DOHH2 (cell line): ENCODE measurements at regions not wholly inside any gene's neighbourhood (a gene's known extent, or its start where the extent isn't known, plus 50 kb on each side); places are given as distances from the start of the nearest gene placed in this dataset.

Experiments
- H3F3A ChIP-seq: fragments of 200-600 bp; sonication (generic), shearing (Covaris generic); 2 replicates; pipeline ENCODE4 v1.6.0; 2016; ENCODE audit warnings: antibody characterized with exemption, mild to moderate bottlenecking; ENCODE audit not compliant: control insufficient read depth, insufficient read depth
- H3K27ac ChIP-seq: fragments of 200-600 bp; sonication (generic); 2 replicates; pipeline ENCODE4 v1.5.1; 2014; ENCODE audit warnings: low read depth, mild to moderate bottlenecking, low read length, moderate library complexity
- H3K27me3 ChIP-seq: fragments of 200-600 bp; sonication (generic); 2 replicates; pipeline ENCODE4 v1.6.1; 2014; ENCODE audit warnings: mild to moderate bottlenecking, low read length, mixed read lengths; ENCODE audit not compliant: control insufficient read depth
- H3K36me3 ChIP-seq: fragments of 200-600 bp; sonication (generic); 2 replicates; pipeline ENCODE4 v1.6.1; 2014; ENCODE audit warnings: mild to moderate bottlenecking, low read length, moderate library complexity, mixed read lengths; ENCODE audit not compliant: control insufficient read depth
- H3K4me1 ChIP-seq: fragments of 200-600 bp; sonication (generic); 2 replicates; pipeline ENCODE4 v1.6.1; 2014; ENCODE audit warnings: mild to moderate bottlenecking, low read length, mixed read lengths; ENCODE audit not compliant: control insufficient read depth
- H3K4me2 ChIP-seq: fragments of 200-600 bp; sonication (generic); 2 replicates; pipeline ENCODE4 v1.6.0; 2014; ENCODE audit warnings: mild to moderate bottlenecking, low read length, moderate library complexity
- H3K4me3 ChIP-seq: fragments of 200-600 bp; sonication (generic); 2 replicates; pipeline ENCODE4 v1.5.1; 2014; ENCODE audit warnings: mild to moderate bottlenecking, low read length, mixed read lengths
- H3K79me2 ChIP-seq: fragments of 200-600 bp; sonication (generic); 2 replicates; pipeline ENCODE4 v1.6.1; 2014; ENCODE audit warnings: mild to moderate bottlenecking, low read length, mixed read lengths; ENCODE audit not compliant: control insufficient read depth
- H3K9me2 ChIP-seq: fragments of 200-600 bp; sonication (generic); replicated peaks from 2 replicates; pipeline ENCODE4 v1.6.1; 2014; ENCODE audit warnings: mild to moderate bottlenecking, low read length, mixed read lengths; ENCODE audit not compliant: control insufficient read depth
- H3K9me3 ChIP-seq: fragments of 200-600 bp; sonication (generic); 2 replicates; pipeline ENCODE4 v1.6.1; 2014; ENCODE audit warnings: antibody characterized with exemption, low read length, mixed read lengths; ENCODE audit not compliant: control insufficient read depth, insufficient read depth
- H4K20me1 ChIP-seq: fragments of 200-600 bp; sonication (generic); 2 replicates; pipeline ENCODE4 v1.6.0; 2014; ENCODE audit warnings: low read depth, mild to moderate bottlenecking, antibody characterized with exemption, low read length, moderate library complexity; ENCODE audit not compliant: control insufficient read depth, insufficient read depth
- EZH2phosphoT487 ChIP-seq: fragments of 200-600 bp; sonication (generic); IDR thresholded peaks from 2 replicates; pipeline ENCODE4 v1.6.1; 2017; ENCODE audit warnings: borderline replicate concordance, mild to moderate bottlenecking, antibody characterized with exemption, low read length, moderate library complexity, mixed read lengths
- TF ChIP-seq, protein P1 (sequence below): fragments of 200-600 bp; sonication (generic); IDR thresholded peaks from one replicate; pipeline ENCODE4 v1.5.1; 2014; ENCODE audit warnings: antibody characterized with exemption, mild to moderate bottlenecking, low read depth, low read length; ENCODE audit not compliant: poor library complexity, severe bottlenecking

DNA sequence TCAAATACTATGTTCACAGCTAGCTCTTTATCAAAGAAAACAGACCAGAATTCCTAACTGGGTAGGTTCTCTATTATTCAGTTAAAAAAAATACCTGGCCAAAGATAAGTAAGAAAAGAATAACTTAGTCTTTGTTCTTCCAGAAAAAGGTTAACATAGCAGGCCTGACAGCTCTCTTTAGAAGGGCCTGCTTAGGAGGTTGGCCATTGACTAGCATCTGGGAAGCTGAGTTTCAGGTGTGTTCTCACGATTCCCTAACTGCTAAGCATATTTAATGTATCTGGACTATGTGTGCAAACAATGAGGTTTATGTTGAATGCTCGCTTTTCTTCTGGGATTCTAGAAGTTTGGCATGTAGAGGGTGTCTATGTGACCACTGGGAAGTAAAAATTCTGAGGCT is 618.9 kb downstream of the HACE1 start:
- Histone ChIP-seq H3K27ac (no peak overlapping the region), H3K4me3 (no peak overlapping the region), H4K20me1 (no peaks in the 10 kb centered on the region), H3K9me3 (no peaks in the 10 kb centered on the region), H3K79me2 (no peaks in the 10 kb centered on the region), H3K4me2 (no peak overlapping the region), H3F3A (no peaks in the 10 kb centered on the region), H3K36me3 (no peaks in the 10 kb centered on the region), H3K4me1 (no peaks in the 10 kb centered on the region), H3K27me3 (no peaks in the 10 kb centered on the region), H3K9me2 (no peaks in the 10 kb centered on the region; the same call in 1 of the 2 replicates)
- TF ChIP-seq, protein P1, sequence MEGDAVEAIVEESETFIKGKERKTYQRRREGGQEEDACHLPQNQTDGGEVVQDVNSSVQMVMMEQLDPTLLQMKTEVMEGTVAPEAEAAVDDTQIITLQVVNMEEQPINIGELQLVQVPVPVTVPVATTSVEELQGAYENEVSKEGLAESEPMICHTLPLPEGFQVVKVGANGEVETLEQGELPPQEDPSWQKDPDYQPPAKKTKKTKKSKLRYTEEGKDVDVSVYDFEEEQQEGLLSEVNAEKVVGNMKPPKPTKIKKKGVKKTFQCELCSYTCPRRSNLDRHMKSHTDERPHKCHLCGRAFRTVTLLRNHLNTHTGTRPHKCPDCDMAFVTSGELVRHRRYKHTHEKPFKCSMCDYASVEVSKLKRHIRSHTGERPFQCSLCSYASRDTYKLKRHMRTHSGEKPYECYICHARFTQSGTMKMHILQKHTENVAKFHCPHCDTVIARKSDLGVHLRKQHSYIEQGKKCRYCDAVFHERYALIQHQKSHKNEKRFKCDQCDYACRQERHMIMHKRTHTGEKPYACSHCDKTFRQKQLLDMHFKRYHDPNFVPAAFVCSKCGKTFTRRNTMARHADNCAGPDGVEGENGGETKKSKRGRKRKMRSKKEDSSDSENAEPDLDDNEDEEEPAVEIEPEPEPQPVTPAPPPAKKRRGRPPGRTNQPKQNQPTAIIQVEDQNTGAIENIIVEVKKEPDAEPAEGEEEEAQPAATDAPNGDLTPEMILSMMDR: no peak
- TF ChIP-seq EZH2phosphoT487: no peak

DNA sequence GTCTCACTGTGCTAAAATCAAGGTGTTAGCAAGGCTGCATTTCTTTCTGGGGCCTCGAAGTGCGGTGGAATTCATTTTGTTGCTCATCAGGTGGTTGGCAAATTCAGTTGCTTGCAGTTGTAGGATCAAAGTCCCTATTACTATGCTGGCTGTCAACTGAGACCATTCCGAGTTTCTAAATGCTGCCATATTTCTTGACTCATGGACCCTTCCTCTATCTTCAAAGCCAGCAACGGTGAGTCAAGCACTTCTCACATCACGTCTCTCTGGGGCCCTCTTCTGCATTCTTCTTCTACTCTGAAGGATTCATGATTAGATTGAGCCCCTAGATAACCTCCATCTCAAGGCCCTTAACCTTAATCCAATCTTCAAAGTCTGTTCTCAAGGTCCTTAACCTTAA is 619.7 kb downstream of the HACE1 start:
- TF ChIP-seq EZH2phosphoT487: no peak
- TF ChIP-seq, protein P1: no peak
- H3K27ac ChIP-seq: no peak overlapping the region
- H3K4me2 ChIP-seq: no peak overlapping the region
- no peak overlapping the region for H3K4me3 ChIP-seq
- H3K27me3 ChIP-seq: no peaks in the 10 kb centered on the region
- H3K9me2 ChIP-seq: no peaks in the 10 kb centered on the region; the same call in 1 of the 2 replicates
- H3F3A ChIP-seq: no peaks in the 10 kb centered on the region
- no peaks in the 10 kb centered on the region for H3K4me1 ChIP-seq
- no peaks in the 10 kb centered on the region for H3K9me3 ChIP-seq
- H4K20me1 ChIP-seq: no peaks in the 10 kb centered on the region
- no peaks in the 10 kb centered on the region for H3K79me2 ChIP-seq
- H3K36me3 ChIP-seq: no peaks in the 10 kb centered on the region

DNA sequence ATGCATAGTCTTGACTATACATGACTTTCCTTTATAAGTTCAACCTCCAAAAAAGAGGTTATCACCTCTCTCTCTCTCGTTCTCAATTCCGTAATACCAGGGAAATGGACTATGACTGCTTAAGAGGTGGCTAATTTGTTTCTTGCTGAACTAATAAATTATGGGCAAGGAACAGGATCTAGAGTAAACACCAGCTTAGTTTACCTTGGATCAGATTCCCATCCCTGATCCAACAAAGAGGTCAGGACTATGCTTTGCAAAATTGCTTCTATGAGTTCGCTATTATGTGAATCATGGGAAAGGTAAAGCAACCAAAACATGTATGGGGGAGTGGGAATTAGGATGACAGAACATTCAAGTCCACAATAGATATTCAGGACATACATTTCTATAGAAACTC is 630.7 kb downstream of the HACE1 start:
- TF ChIP-seq EZH2phosphoT487: no peak
- TF ChIP-seq, protein P1: no peak
- Histone ChIP-seq H3K9me2 (no peaks in the 10 kb centered on the region), H3K9me3 (no peaks in the 10 kb centered on the region), H3K4me1 (no peaks in the 10 kb centered on the region), H3K79me2 (no peaks in the 10 kb centered on the region), H3K27me3 (no peaks in the 10 kb centered on the region), H3K36me3 (no peaks in the 10 kb centered on the region), H3F3A (no peaks in the 10 kb centered on the region), H3K4me3 (no peak overlapping the region), H4K20me1 (no peaks in the 10 kb centered on the region), H3K27ac (no peak overlapping the region), H3K4me2 (no peak overlapping the region)

DNA sequence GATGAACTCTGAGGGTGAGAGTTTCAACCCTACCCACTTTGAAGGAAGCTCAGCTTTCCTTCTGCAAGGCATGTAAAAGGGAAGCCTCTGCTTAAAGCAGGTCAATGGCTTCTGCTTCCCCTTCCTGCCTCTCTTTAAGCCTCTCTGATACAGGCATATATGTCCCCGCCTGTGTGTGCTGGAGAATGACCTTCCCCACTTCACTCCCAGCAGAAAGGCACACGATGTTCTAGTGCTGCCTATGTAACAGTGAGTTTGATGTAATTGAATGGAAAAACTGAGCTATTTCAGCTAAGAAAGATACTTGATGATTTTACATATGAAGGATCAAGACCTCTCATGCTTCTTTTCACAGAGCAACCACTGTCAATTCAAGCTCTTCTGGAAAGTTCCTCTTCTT is 632.2 kb downstream of the HACE1 start:
- TF ChIP-seq EZH2phosphoT487: no peak
- TF ChIP-seq, protein P1: no peak
- no peaks in the 10 kb centered on the region for H4K20me1 ChIP-seq
- H3K4me3 ChIP-seq: no peak overlapping the region
- H3K79me2 ChIP-seq: no peaks in the 10 kb centered on the region
- no peaks in the 10 kb centered on the region for H3K27me3 ChIP-seq
- no peaks in the 10 kb centered on the region for H3K9me2 ChIP-seq
- H3K4me2 ChIP-seq: no peak overlapping the region
- no peaks in the 10 kb centered on the region for H3F3A ChIP-seq
- H3K4me1 ChIP-seq: no peaks in the 10 kb centered on the region
- H3K36me3 ChIP-seq: no peaks in the 10 kb centered on the region
- H3K9me3 ChIP-seq: no peaks in the 10 kb centered on the region
- no peak overlapping the region for H3K27ac ChIP-seq
